GM10266 (cell line): ENCODE measurements at regions not wholly inside any gene's neighbourhood (a gene's known extent, or its start where the extent isn't known, plus 50 kb on each side); places are given as distances from the start of the nearest gene placed in this dataset.

ENCODE experiments used
- DNase-seq: peaks from one replicate; pipeline ENCODE4 v3.0.0; 2012; ENCODE audit errors: extremely low spot score
- CTCF ChIP-seq: IDR thresholded peaks from 2 replicates; pipeline ENCODE4 v1.5.1; 2012; ENCODE audit warnings: mild to moderate bottlenecking, low read depth; ENCODE audit not compliant: control insufficient read depth, insufficient read depth; ENCODE audit errors: missing control alignments

- no peak for DNase-seq
- no peak for TF ChIP-seq CTCF
Observed at GRCh38 chr9:106745457-106745856, 117.5 kb upstream of the ZNF462 start.

GRCh38 chr9:106745876-106746275 is 117.1 kb upstream of the ZNF462 start:
- no peak for DNase-seq
- no peak for TF ChIP-seq CTCF

GRCh38 chr9:106751681-106752080 is 111.3 kb upstream of the ZNF462 start:
- no peak for TF ChIP-seq CTCF
- no peak for DNase-seq

- TF ChIP-seq CTCF = no peak
- DNase-seq = no peak
Observed at GRCh38 chr9:106752581-106752980, 110.4 kb upstream of the ZNF462 start.

GRCh38 chr9:106753155-106753671 is 109.8 kb upstream of the ZNF462 start:
- DNase-seq = peak; percentile 38
- TF ChIP-seq CTCF = no peak

DNA sequence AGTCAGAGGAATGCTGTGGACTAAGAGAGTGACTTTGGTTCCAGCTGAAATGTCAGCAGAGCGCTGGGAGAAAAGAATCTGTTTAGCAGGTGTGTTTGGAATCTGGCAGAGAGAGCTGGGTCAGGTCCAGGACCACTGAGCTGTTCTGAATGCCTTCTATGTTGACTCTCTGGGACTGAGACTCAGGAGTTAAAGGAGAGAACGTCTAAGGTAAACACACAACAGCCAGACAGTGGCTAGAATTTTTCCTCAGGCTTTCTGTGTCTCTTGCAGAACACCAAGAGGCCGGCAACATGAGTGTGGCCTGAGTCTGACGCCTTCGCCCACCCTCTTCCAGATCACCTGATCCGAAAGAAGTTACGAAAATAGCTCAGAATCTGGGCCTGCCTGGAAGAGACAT is 107.2 kb upstream of the ZNF462 start:
- DNase-seq = no peak
- no peak for TF ChIP-seq CTCF

GRCh38 chr9:106757514-106757913 is 105.5 kb upstream of the ZNF462 start:
- no peak for DNase-seq
- no peak for TF ChIP-seq CTCF
